NB4 (cell line): ENCODE measurements at regions not wholly inside any gene's neighbourhood (a gene's known extent, or its start where the extent isn't known, plus 50 kb on each side); places are given as distances from the start of the nearest gene placed in this dataset.

Experiments used
- DNase-seq: peaks from one replicate; pipeline ENCODE4 v3.0.0; 2010; ENCODE audit warnings: low read depth
- H3K4me3 ChIP-seq: one replicate; pipeline ENCODE4 v1.5.1; 2011; ENCODE audit warnings: mild to moderate bottlenecking, low read depth, low read length, moderate library complexity
- CTCF ChIP-seq: IDR thresholded peaks from one replicate; pipeline ENCODE4 v1.5.1; 2012; ENCODE audit warnings: low read depth, low read length
- MAX ChIP-seq: IDR thresholded peaks from 2 replicates; pipeline ENCODE4 v1.6.1; 2011; ENCODE audit warnings: low read depth, low read length
- MYC ChIP-seq: IDR thresholded peaks from 2 replicates; pipeline ENCODE4 v1.6.1; 2011; ENCODE audit warnings: low read depth, low read length
- POLR2A ChIP-seq: IDR thresholded peaks from 2 replicates; pipeline ENCODE4 v1.6.1; 2011; ENCODE audit warnings: mild to moderate bottlenecking; ENCODE audit not compliant: insufficient read length; ENCODE audit errors: extremely low read depth

- no peak for DNase-seq
- H3K4me3 ChIP-seq: no peak overlapping the region
- TF ChIP-seq MYC: no peak
Observed at GRCh38 chr1:164977561-164977960, 379.0 kb downstream of the LMX1A start.

DNA sequence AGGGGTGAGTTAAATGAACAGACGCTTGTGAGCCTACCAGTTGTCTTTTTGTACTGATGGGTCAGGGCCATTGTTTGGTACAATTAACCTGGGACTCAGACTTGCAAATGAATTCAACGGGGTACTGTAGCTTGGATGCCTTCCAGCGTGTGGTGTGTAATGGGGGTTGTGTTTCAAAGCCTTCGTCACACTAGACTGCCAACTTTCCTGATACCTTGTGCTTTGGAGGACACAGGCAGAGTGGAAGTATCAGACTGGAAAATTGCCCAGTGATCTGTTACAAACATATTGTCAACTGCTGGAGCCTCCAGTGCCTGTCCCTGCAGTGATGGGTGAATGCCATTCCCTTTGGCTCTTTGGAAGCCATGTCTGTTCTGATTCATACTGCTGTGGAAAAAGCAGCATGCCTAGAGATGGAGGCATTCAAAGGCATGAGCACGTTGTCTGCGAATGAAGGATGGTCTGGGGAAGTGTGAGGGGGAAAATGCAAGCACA lies 384.5 kb downstream of the LMX1A start:
- no peak for DNase-seq
- no peak for TF ChIP-seq POLR2A
- no peak for TF ChIP-seq MYC
- TF ChIP-seq MAX: no peak
- no peak for TF ChIP-seq CTCF

DNA sequence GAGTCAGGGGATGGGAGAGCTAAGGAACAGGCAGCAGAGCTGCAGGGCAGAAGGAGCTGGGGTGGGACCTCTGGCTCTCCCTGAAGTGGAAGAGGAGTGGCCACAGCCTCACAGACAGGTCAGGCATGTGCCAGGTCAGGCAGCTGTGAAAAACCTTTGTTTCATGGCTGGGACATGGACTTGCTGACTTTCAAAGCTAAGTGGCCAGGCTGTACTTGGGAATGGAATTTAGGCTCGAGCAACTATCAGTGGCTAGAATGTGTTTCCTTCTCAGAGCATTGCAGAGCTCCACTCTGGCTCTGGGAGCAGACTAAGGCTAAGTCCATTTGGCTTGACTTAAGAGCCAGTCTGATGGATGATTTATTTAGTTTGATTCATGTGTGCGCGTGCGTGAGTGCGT lies 385.1 kb downstream of the LMX1A start:
- TF ChIP-seq MAX: no peak
- TF ChIP-seq POLR2A: no peak
- TF ChIP-seq MYC: no peak
- no peak for TF ChIP-seq CTCF
- no peak overlapping the region for H3K4me3 ChIP-seq
- DNase-seq: no peak

More for the DNA sequence above, 384.5 kb downstream of the LMX1A start:
- no peak overlapping the region for H3K4me3 ChIP-seq

DNA sequence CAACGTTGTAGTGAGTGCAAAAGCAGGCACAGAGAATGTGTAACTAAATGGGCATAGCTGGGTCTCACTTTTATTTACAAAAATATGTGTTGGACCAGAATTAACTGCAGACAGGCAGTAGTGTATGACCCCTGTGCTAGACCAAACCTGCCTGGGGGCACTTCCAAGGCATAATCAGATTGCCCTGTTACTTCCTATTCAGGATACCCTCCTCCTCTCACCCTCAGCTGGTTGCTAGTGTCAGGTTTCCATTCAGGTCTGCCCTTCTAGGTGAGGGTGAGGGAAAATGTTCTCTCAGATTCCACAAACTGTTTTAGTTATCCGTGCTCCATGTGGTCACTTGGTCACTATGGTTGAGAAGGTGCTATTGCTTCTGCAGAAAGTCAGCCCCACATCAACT lies 387.3 kb downstream of the LMX1A start:
- DNase-seq: no peak
- H3K4me3 ChIP-seq: no peak overlapping the region
- TF ChIP-seq POLR2A (no peak), CTCF (no peak)

DNA sequence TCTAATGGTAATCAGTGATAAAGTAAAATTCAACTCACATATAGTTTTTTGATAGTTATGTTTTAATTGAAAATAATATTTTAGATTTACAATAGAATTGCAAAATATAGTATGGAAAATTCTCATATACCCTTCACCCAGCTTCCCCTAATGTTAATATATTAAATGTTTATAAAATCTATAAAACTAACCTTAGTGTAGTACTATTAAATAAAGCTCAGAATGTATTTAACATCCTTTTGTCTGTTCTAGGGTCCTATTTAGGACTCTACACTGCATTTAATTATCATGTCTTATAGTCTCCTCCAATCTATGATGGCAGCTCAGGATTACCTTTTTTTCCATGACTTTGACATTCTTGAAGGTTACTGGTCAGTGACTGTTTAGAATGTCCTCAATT lies 389.2 kb downstream of the LMX1A start:
- no peak for TF ChIP-seq POLR2A
- no peak overlapping the region for H3K4me3 ChIP-seq
- DNase-seq: no peak

DNA sequence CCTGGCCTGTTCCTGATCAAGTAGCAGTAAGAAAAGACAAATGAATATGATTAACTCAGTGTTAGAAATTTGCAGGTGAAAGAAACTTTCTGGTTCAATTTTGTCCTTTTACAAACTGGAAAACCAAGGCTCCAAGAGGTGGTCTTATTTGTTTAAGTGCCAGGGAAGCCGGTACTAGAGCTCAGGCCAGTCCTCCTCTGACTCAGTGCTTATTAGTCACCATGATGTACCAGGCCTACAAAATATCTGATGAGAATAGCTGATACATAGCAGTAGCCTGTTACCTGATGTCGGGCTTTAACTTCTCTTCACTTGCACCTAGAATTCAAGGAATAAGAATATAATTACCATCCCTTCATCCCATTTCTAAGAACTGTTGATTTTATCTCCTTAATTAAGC lies 394.8 kb downstream of the LMX1A start:
- TF ChIP-seq MAX (no peak), MYC (no peak), POLR2A (no peak), CTCF (no peak)
- DNase-seq: no peak
- no peak overlapping the region for H3K4me3 ChIP-seq

- H3K4me3 ChIP-seq: no peak overlapping the region
- no peak for TF ChIP-seq MAX
- TF ChIP-seq MYC: no peak
- no peak for TF ChIP-seq CTCF
- TF ChIP-seq POLR2A: no peak
- no peak for DNase-seq
Observed at GRCh38 chr1:164958982-164959768, 397.3 kb downstream of the LMX1A start.
